GM13977 (cell line): ENCODE measurements at regions not wholly inside any gene's neighbourhood (a gene's known extent, or its start where the extent isn't known, plus 50 kb on each side); places are given as distances from the start of the nearest gene placed in this dataset.

Experiments used
- DNase-seq: peaks from one replicate; pipeline ENCODE4 v3.0.0; 2012; ENCODE audit warnings: low spot score
- CTCF ChIP-seq: IDR thresholded peaks from 2 replicates; pipeline ENCODE4 v1.5.1; 2012; ENCODE audit warnings: mild to moderate bottlenecking, control low read depth; ENCODE audit not compliant: insufficient read depth; ENCODE audit errors: extremely low read depth, missing control alignments
- in situ Hi-C: fragments of 300-500 bp; cut with MboI; formaldehyde crosslinking; loops from one replicate; pipeline ENCODE4 v1.12.0; 2022; ENCODE audit warnings: low sequenced_read_pairs, low pct_unique_long_range_greater_than_20kb, mixed read lengths, inconsistent platforms; ENCODE audit not compliant: unreplicated experiment

GRCh38 chr11:28528217-28528616 is 420.0 kb downstream of the METTL15 start:
- DNase-seq = no peak
- in situ Hi-C loops = loop anchor here (25.0 kb wide), 1 partner anchor 816 kb away; the partner anchor contains the start of gene BDNF
- TF ChIP-seq CTCF = no peak

GRCh38 chr11:28526406-28526751 is 418.2 kb downstream of the METTL15 start:
- no peak for TF ChIP-seq CTCF
- DNase-seq = no peak

DNA sequence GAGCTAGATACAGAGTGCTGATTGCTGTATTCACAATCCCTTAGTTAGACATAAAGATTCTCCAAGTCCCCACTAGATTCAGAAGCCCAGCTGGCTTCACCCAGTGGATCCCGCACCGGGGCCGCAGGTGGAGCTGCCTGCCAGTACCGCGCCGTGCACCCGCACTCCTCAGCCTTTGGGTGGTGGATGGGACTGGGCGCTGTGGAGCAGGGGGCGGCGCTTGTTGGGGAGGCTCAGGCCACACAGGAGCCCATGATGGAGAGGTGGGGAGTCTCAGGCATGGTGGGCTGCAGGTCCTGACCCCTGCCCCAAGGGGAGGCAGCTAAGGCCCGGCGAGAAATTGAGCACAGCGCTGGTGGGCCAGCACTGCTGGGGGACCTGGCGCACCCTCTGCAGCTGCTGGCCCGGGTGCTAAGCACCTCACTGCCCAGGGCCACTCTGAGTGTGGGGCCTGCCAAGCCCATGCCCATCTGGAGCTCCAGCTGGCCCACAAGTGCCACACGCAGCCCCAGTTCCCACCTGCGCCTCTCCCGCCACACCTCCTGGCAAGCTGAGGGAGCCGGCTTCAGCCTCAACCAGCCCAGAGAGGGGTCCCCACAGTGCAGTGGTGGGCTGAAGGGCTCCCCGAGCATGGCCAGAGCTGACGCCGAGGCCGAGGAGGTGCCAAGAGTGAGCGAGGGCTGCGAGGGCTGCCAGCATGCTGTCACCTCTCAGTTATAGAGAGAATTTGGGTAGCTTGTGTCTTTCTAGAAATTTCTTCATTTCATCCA is 417.6 kb downstream of the METTL15 start:
- in situ Hi-C loops = loop anchor here (25.0 kb wide), 1 partner anchor 814 kb away; the partner anchor contains the start of gene BDNF
- TF ChIP-seq CTCF = no peak
- DNase-seq = no peak

More at GRCh38 chr11:28526406-28526751, 418.2 kb downstream of the METTL15 start:
- in situ Hi-C loops = loop anchor here (25.0 kb wide), 1 partner anchor 814 kb away; the partner anchor contains the start of gene BDNF

DNA sequence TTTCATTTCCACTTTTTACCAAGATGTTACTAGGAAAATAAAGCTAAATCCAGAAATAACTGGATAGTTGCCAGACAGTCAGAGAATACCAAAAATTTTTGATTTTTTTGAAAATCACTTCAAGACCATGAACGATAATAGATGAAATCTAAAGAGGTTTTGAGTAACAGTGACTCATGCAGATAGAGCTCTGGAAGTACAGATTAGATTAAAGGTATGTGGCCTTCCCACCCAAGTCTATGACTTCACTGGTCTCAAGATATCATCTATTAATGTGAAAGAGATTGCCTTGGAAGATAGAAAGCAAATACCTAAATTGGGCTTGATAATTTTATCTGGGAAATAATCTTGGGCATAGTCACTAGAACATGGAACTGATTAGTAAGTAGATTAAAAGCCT is 415.9 kb downstream of the METTL15 start:
- TF ChIP-seq CTCF = no peak
- DNase-seq = no peak
- in situ Hi-C loops = no loop called here

DNA sequence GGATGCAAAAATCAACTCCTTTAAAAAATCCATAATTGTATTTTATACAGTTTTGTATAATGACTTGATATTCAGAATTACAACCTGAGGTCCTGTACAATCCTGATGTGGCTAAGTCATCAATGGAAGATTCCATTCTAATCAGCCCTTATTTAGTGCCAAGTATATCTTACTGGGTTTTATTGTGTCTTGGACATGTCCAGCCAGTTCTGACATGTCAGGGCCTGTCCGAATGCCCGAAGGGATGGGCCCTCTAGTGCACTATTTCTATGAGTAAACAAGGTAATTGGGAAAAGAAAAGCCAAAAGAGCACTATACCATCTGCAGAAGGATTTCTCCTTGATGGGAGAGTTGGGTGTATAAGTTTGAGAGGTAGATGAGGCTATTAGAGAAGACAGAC is 412.9 kb downstream of the METTL15 start:
- no peak for DNase-seq
- in situ Hi-C loops = no loop called here
- TF ChIP-seq CTCF = no peak

- in situ Hi-C loops = no loop called here
- TF ChIP-seq CTCF = no peak
- DNase-seq = no peak
Measured at GRCh38 chr11:28520291-28520690, 412.1 kb downstream of the METTL15 start.
